ENCODE measurements at regions not wholly inside any gene's neighbourhood (a gene's known extent, or its start where the extent isn't known, plus 50 kb on each side); places are given as distances from the start of the nearest gene placed in this dataset.

DNA sequence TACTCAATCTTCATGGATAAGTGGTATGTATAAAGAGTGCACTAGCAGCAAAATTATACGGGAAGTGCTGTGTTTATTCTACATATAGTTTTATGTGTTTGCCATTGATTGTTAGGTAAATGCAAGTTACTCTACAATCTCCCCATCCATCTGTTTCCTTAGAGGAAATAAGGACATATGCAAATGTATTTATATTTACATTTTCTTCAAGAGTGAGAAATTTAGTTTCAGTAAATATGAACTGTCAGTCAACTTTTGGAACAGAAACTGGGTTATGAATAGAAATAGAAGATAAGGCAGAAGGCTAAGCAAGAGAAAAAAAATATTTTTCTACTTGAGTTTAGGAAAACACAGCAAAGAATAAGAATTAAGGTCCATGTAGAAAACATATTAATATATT is 176.1 kb upstream of the KLHL1 start:
- Mint-ChIP-seq H3K4me3 (no peak overlapping the region), H3K4me1 (no peaks in the 10 kb centered on the region), H3K36me3 (ENCODE audit: insufficient read depth in 1 of 3, low read depth in 3 of 3) (no peaks in the 10 kb centered on the region), H3K9me3 (no peaks in the 10 kb centered on the region), H3K27me3 (ENCODE audit: low read depth) (no peaks in the 10 kb centered on the region), H3K27ac (no peak overlapping the region)
- no peak for TF ChIP-seq CTCF (conservative IDR thresholded peaks at IDR 0.05)
- Histone ChIP-seq H3T11ph (ENCODE audit: low read length) (no peak overlapping the region), H2AK5ac (ENCODE audit: insufficient read length, low read length) (no peak overlapping the region), H3K4me1 (ENCODE audit: insufficient read depth, low read length) (no peaks in the 10 kb centered on the region), H3K79me1 (ENCODE audit: insufficient read depth, low read depth, low read length, poor library complexity, severe bottlenecking) (no peaks in the 10 kb centered on the region), H3K18ac (ENCODE audit: insufficient read length, low read depth, low read length) (no peak overlapping the region), H2BK12ac (ENCODE audit: insufficient read length, low read depth, low read length) (no peak overlapping the region), H3K27ac (ENCODE audit: insufficient read length, low read depth, low read length) (no peak overlapping the region), H4K20me1 (ENCODE audit: control insufficient read depth, insufficient read depth, insufficient read length) (no peaks in the 10 kb centered on the region), H3K4ac (ENCODE audit: low read depth, low read length) (no peak overlapping the region), H4K8ac (replicated peaks; ENCODE audit: insufficient read length, low read depth, low read length) (no peak overlapping the region), H3K9me3 (ENCODE audit: control insufficient read depth, low read depth, low read length) (no peaks in the 10 kb centered on the region), H4K91ac (ENCODE audit: insufficient read length, low read depth, low read length) (no peak overlapping the region), H3K79me2 (ENCODE audit: insufficient read depth, low read length) (no peaks in the 10 kb centered on the region), H3K56ac (ENCODE audit: insufficient read length, low read depth, low read length) (no peak overlapping the region), H4K5ac (ENCODE audit: insufficient read length, low read depth, low read length) (no peak overlapping the region), H3K23ac (ENCODE audit: insufficient read length, low read depth, low read length) (no peak overlapping the region), H3K27me3 (ENCODE audit: insufficient read depth, low read length) (no peaks in the 10 kb centered on the region), H3K9ac (ENCODE audit: extremely low read depth, insufficient read length, low read length) (no peak overlapping the region), H3K23me2 (ENCODE audit: insufficient read length, low read depth, low read length, poor library complexity, severe bottlenecking) (no peaks in the 10 kb centered on the region), H2BK20ac (ENCODE audit: low read depth, low read length, poor library complexity, severe bottlenecking) (no peak overlapping the region), H2BK15ac (ENCODE audit: low read depth, low read length) (no peak overlapping the region), H2BK120ac (ENCODE audit: low read depth, low read length, poor library complexity, severe bottlenecking) (no peak overlapping the region), H3K14ac (ENCODE audit: insufficient read depth, low read length) (no peak overlapping the region), H2BK5ac (ENCODE audit: insufficient read length, low read length) (no peak overlapping the region), H2AFZ (ENCODE audit: low read length) (no peak overlapping the region), H3K4me2 (ENCODE audit: insufficient read depth, insufficient read length, low read length) (no peak overlapping the region)
- DNase-seq: no peak
- WGBS (ENCODE audit: extremely low coverage, insufficient read length, low lambda C conversion rate): no CpG with 5 or more reads among the region's 1 CpG
